SKM-1 (cell line): ENCODE measurements at regions not wholly inside any gene's neighbourhood (a gene's known extent, or its start where the extent isn't known, plus 50 kb on each side); places are given as distances from the start of the nearest gene placed in this dataset.
"Not testable (repeated sequence)": the region's sequence is repeated elsewhere in the genome, so short reads cannot be mapped to it uniquely, and the experiment has no call there.

Experiments used
- DNase-seq: peaks from one replicate; lab custom pipeline; 2025; ENCODE audit not compliant: unreplicated experiment; lab: John Stamatoyannopoulos, UW

GRCh38 chr12:13404631-13405473 is 208.3 kb downstream of the EMP1 start:
- DNase-seq: no peak

- no peak for DNase-seq
These were observed 207.6 kb downstream of the EMP1 start for GRCh38 chr12:13404111-13404628.

GRCh38 chr12:13391375-13391774 is 194.8 kb downstream of the EMP1 start:
- DNase-seq: not testable (repeated sequence)

- DNase-seq: no peak
These were observed 194.4 kb downstream of the EMP1 start for GRCh38 chr12:13390918-13391317.

GRCh38 chr12:13390381-13390861 is 193.9 kb downstream of the EMP1 start:
- DNase-seq: no peak

- DNase-seq: no peak
These were observed 190.6 kb downstream of the EMP1 start for GRCh38 chr12:13387101-13387500.

- DNase-seq: no peak
These were observed 190.0 kb downstream of the EMP1 start for GRCh38 chr12:13386323-13387039.

- no peak for DNase-seq
These were observed 186.9 kb downstream of the EMP1 start for GRCh38 chr12:13383379-13383778.

- DNase-seq: no peak
These were observed 183.8 kb downstream of the EMP1 start for GRCh38 chr12:13380297-13380696.

- no peak for DNase-seq
These were observed 183.1 kb downstream of the EMP1 start for GRCh38 chr12:13379531-13380188.

- no peak for DNase-seq
These were observed 181.2 kb downstream of the EMP1 start for GRCh38 chr12:13377698-13378097.

- DNase-seq: no peak
These were observed 180.3 kb downstream of the EMP1 start for GRCh38 chr12:13376610-13377373.

GRCh38 chr12:13375583-13376345 is 179.2 kb downstream of the EMP1 start:
- DNase-seq: no peak

- DNase-seq: no peak
These were observed 178.3 kb downstream of the EMP1 start for GRCh38 chr12:13374793-13375192.

- DNase-seq: no peak
These were observed 177.3 kb downstream of the EMP1 start for GRCh38 chr12:13373803-13374202.

- no peak for DNase-seq
These were observed 176.6 kb downstream of the EMP1 start for GRCh38 chr12:13373131-13373530.

- DNase-seq: no peak
These were observed 175.9 kb downstream of the EMP1 start for GRCh38 chr12:13372386-13372785.

- no peak for DNase-seq
These were observed 175.3 kb downstream of the EMP1 start for GRCh38 chr12:13371797-13372196.

GRCh38 chr12:13371367-13371766 is 174.8 kb downstream of the EMP1 start:
- DNase-seq: no peak

GRCh38 chr12:13369474-13370056 is 173.0 kb downstream of the EMP1 start:
- DNase-seq: no peak
